ENCODE measurements at regions not wholly inside any gene's neighbourhood (a gene's known extent, or its start where the extent isn't known, plus 50 kb on each side); places are given as distances from the start of the nearest gene placed in this dataset.

- ChIA-PET CTCF (no interaction called here), POLR2A (no interaction called here), RAD21 (ENCODE audit: low non-redundant PET in 1 of 2, low total read pairs in 2 of 2, uncharacterized antibody in 2 of 2, unreplicated experiment in 2 of 2) (no interaction called here)
- Histone ChIP-seq H3K9me2 (ENCODE audit: insufficient read depth) (no peaks in the 10 kb centered on the region), H3K9ac (ENCODE audit: low read length) (no peak overlapping the region), H3K36me3 (ENCODE audit: control insufficient read depth in 1 of 2, insufficient read depth in 2 of 2, low read length in 2 of 2) (no peaks in the 10 kb centered on the region), H3K27ac (ENCODE audit: low read depth, low read length) (no peak overlapping the region), H3K4me3 (replicated peaks in 1 of 2; ENCODE audit: low read depth in 1 of 2, low read length in 2 of 2) (no peak overlapping the region), H3K27me3 (ENCODE audit: insufficient read depth, low read length) (peaks cover 7% of the 10 kb centered on the region; the same call in 1 of the 2 replicates), H3K9me3 (ENCODE audit: control insufficient read depth in 1 of 2, insufficient read depth in 1 of 2, low read depth in 1 of 2, low read length in 2 of 2) (no peaks in the 10 kb centered on the region), H2AFZ (ENCODE audit: low read depth, low read length, poor library complexity, severe bottlenecking) (no peak overlapping the region), H3K4me2 (ENCODE audit: low read length) (no peak overlapping the region), H3K79me2 (ENCODE audit: insufficient read depth, low read length) (no peaks in the 10 kb centered on the region), H4K20me1 (ENCODE audit: insufficient read depth) (no peaks in the 10 kb centered on the region), H3K4me1 (ENCODE audit: control insufficient read depth in 1 of 2, insufficient read depth in 2 of 2, low read length in 2 of 2) (no peaks in the 10 kb centered on the region)
- BruUV-seq (replicated peaks): no TSS peak
- ATAC-seq: no peak
- intact Hi-C loops (cut with micrococcal nuclease): no loop called here
- TF ChIP-seq POLR2AphosphoS5 (IDR thresholded peaks at IDR 0.05; ENCODE audit: low read depth, low read length): no peak
- TF ChIP-seq, protein P1, sequence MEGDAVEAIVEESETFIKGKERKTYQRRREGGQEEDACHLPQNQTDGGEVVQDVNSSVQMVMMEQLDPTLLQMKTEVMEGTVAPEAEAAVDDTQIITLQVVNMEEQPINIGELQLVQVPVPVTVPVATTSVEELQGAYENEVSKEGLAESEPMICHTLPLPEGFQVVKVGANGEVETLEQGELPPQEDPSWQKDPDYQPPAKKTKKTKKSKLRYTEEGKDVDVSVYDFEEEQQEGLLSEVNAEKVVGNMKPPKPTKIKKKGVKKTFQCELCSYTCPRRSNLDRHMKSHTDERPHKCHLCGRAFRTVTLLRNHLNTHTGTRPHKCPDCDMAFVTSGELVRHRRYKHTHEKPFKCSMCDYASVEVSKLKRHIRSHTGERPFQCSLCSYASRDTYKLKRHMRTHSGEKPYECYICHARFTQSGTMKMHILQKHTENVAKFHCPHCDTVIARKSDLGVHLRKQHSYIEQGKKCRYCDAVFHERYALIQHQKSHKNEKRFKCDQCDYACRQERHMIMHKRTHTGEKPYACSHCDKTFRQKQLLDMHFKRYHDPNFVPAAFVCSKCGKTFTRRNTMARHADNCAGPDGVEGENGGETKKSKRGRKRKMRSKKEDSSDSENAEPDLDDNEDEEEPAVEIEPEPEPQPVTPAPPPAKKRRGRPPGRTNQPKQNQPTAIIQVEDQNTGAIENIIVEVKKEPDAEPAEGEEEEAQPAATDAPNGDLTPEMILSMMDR (IDR thresholded peaks at IDR 0.05 in 2 of 3, conservative IDR thresholded peaks at IDR 0.05 in 1 of 3; ENCODE audit: borderline replicate concordance in 1 of 3, insufficient read depth in 1 of 3, low read depth in 2 of 3, low read length in 2 of 3): no peak
- DNase-seq (ENCODE audit: low read depth, low spot score): no peak
Measured at GRCh38 chr15:93460717-93461116, 371.7 kb upstream of the RGMA start.

DNA sequence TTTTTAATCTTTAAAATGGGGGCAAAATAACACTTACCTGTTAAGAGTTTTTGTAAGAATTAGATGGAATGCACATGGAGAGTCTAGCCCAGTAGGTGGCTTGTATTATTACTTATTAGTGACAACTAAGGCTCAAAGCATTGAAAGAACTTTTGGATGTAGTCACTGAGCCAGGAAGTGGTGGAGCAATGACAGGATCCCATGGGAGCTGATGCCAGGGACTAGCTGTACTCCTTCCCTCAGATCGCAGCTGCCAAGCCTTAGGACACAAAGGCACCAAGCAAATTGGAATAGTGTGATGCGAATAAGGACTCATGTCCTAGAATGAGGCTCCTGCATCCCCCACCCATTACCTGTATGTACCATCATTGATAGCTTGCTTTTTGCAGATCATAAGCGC, 370.4 kb upstream of the RGMA start:
- H3K9ac ChIP-seq (ENCODE audit: low read length): no peak overlapping the region
- no peaks in the 10 kb centered on the region for H3K9me2 ChIP-seq (ENCODE audit: insufficient read depth)
- H3K36me3 ChIP-seq (ENCODE audit: control insufficient read depth in 1 of 2, insufficient read depth in 2 of 2, low read length in 2 of 2): no peaks in the 10 kb centered on the region
- ChIA-PET RAD21 (ENCODE audit: low non-redundant PET in 1 of 2, low total read pairs in 2 of 2, uncharacterized antibody in 2 of 2, unreplicated experiment in 2 of 2) (no interaction called here), POLR2A (no interaction called here), CTCF (no interaction called here)
- no TSS peak for BruUV-seq (replicated peaks)
- H3K79me2 ChIP-seq (ENCODE audit: insufficient read depth, low read length): no peaks in the 10 kb centered on the region
- no peak overlapping the region for H2AFZ ChIP-seq (ENCODE audit: low read depth, low read length, poor library complexity, severe bottlenecking)
- ATAC-seq (no peak), DNase-seq (ENCODE audit: low read depth, low spot score) (no peak)
- H3K4me2 ChIP-seq (ENCODE audit: low read length): no peak overlapping the region
- no peak overlapping the region for H3K27ac ChIP-seq (ENCODE audit: low read depth, low read length)
- no peaks in the 10 kb centered on the region for H4K20me1 ChIP-seq (ENCODE audit: insufficient read depth)
- no peaks in the 10 kb centered on the region for H3K27me3 ChIP-seq (ENCODE audit: insufficient read depth, low read length)
- no peak overlapping the region for H3K4me3 ChIP-seq (replicated peaks in 1 of 2; ENCODE audit: low read depth in 1 of 2, low read length in 2 of 2)
- H3K9me3 ChIP-seq (ENCODE audit: control insufficient read depth in 1 of 2, insufficient read depth in 1 of 2, low read depth in 1 of 2, low read length in 2 of 2): no peaks in the 10 kb centered on the region
- intact Hi-C loops (cut with micrococcal nuclease): no loop called here
- no peaks in the 10 kb centered on the region for H3K4me1 ChIP-seq (ENCODE audit: control insufficient read depth in 1 of 2, insufficient read depth in 2 of 2, low read length in 2 of 2)
- TF ChIP-seq ZBTB33 (IDR thresholded peaks at IDR 0.05; ENCODE audit: extremely low read depth, insufficient replicate concordance, low read length) (no peak), ZNF274 (IDR thresholded peaks at IDR 0.05; ENCODE audit: low read depth, low read length) (no peak), POLR2A (IDR thresholded peaks at IDR 0.05; ENCODE audit: borderline replicate concordance, extremely low read depth, insufficient read depth, insufficient read length) (no peak), CBX3 (IDR thresholded peaks at IDR 0.05; ENCODE audit: low read depth) (no peak), ZFX (IDR thresholded peaks at IDR 0.05) (no peak), ELF1 (IDR thresholded peaks at IDR 0.05; ENCODE audit: borderline replicate concordance, low read depth) (no peak), JUND (IDR thresholded peaks at IDR 0.05) (no peak), RAD21 (IDR thresholded peaks at IDR 0.05; ENCODE audit: low read depth) (no peak), REST (IDR thresholded peaks at IDR 0.05; ENCODE audit: low read depth) (no peak), POLR2AphosphoS5 (IDR thresholded peaks at IDR 0.05; ENCODE audit: low read depth, low read length) (no peak)
- TF ChIP-seq, protein P2, sequence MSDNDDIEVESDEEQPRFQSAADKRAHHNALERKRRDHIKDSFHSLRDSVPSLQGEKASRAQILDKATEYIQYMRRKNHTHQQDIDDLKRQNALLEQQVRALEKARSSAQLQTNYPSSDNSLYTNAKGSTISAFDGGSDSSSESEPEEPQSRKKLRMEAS (IDR thresholded peaks at IDR 0.05): no peak
- TF ChIP-seq, protein P3, sequence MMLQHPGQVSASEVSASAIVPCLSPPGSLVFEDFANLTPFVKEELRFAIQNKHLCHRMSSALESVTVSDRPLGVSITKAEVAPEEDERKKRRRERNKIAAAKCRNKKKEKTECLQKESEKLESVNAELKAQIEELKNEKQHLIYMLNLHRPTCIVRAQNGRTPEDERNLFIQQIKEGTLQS (IDR thresholded peaks at IDR 0.05): no peak
